Coronary artery (tissue), 2 donors: ENCODE measurements at regions not wholly inside any gene's neighbourhood (a gene's known extent, or its start where the extent isn't known, plus 50 kb on each side); places are given as distances from the start of the nearest gene placed in this dataset.
A peak's percentile ranks its signal among the peaks of the same experiment; 100 is the strongest.

Experiments
- DNase-seq: peaks from one replicate; pipeline ENCODE4 v3.0.0-alpha.2; 2017; ENCODE audit warnings: low spot score
- H3K27ac ChIP-seq, 2 donors: fragments of 200-600 bp; sonication (generic); one replicate each; pipeline ENCODE4 v1.5.1; 2016 to 2019
- H3K4me3 ChIP-seq: fragments of 200-600 bp; sonication (generic); 2 replicates; pipeline ENCODE4 v1.5.1; 2016; ENCODE audit warnings: mild to moderate bottlenecking, moderate library complexity
- TF ChIP-seq, protein P1 (sequence below): fragments of 200-600 bp; sonication (generic); IDR thresholded peaks from one replicate; pipeline ENCODE4 v1.5.1; 2019; ENCODE audit warnings: antibody characterized with exemption

DNA sequence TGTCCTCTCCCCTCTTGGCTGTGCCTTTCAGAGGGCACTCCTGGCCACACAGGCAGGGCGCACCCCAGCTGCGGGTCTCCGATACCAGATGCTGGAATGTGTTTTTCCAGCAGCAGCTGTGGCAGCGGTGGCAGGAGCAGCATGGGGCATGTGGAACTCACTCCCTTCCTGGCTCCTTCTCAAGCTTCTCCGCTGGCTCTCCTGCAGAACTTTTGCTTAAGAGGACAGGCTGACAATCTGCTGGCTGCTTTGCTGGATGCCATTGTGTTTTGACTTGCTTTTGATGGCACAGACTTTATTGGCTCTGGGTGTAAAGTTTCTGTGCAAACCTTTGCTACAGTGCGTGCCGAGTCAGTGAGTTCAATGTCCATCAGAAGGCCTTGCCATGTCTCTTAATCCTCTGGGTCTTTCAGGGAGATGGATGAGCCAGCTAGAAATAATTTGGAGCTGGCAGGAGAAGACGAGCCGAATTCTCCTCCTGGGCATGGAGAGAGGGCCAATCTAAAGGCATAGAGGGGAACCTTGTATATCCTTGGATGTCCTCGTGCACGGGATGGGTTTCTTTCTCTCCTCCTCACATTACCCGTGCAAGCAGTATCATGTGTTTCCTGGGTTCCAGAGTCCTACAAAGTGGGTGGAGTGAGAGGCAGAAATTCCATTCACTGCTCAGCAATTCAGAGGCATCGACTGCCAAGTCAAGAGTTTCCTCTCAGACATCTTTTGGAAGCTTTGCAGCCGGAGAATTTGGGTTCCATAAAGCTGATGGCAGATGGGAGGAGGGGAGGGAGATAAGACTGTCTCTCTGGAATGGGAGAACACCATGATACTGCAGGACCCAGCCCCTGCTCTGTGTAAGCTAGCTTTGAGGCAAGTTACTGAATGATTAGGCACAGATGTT is 231.2 kb downstream of the FGF9 start:
- Histone ChIP-seq H3K27ac (peak overlapping the region in 1 of 2 donors; percentile 83), H3K4me3 (peak overlapping the region; percentile 51)
- DNase-seq, result no peak
- TF ChIP-seq, protein P1, sequence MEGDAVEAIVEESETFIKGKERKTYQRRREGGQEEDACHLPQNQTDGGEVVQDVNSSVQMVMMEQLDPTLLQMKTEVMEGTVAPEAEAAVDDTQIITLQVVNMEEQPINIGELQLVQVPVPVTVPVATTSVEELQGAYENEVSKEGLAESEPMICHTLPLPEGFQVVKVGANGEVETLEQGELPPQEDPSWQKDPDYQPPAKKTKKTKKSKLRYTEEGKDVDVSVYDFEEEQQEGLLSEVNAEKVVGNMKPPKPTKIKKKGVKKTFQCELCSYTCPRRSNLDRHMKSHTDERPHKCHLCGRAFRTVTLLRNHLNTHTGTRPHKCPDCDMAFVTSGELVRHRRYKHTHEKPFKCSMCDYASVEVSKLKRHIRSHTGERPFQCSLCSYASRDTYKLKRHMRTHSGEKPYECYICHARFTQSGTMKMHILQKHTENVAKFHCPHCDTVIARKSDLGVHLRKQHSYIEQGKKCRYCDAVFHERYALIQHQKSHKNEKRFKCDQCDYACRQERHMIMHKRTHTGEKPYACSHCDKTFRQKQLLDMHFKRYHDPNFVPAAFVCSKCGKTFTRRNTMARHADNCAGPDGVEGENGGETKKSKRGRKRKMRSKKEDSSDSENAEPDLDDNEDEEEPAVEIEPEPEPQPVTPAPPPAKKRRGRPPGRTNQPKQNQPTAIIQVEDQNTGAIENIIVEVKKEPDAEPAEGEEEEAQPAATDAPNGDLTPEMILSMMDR, result no peak

DNA sequence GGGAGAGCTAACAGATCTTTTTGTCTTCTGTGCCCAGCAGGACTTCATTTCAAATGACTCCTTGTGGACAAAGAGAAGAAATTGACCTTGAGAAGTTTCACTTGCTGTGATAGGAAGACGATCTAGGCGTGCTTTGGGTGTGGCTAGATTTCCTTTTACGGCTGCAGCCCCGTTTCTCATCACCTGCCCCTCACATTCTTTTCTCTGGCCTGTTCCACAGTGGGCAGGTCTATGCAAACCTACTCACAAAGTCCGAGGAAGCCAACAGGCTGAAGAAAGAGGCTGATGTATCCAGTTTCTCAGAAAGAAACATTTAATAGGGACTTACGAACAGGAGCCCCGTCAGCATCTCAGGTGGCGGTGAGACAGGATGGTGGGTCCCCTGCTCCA is 231.8 kb downstream of the FGF9 start:
- TF ChIP-seq, protein P1, result no peak
- Histone ChIP-seq H3K4me3 (peak overlapping the region; percentile 51), H3K27ac (peak overlapping the region in 1 of 2 donors; percentile 83)
- DNase-seq, result no peak

DNA sequence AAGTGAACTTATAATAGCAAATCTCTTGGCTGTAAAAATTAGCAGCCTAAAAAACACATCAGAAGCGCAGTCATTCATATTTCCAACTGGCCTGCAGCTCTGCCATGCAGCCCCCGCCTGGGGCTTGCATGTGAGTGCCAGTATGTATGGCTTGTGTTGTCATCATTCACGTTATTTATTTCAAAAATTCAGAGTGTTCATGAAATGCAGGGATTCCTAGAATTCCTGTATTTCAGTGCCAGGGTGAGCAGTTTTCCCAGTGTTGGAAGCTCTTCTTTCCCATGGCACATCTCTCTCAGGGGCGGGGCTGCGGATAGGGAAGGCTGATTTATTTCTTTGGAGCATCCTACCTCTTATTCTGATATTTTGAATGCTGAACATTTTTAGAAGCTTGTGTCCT is 234.6 kb downstream of the FGF9 start:
- no peak overlapping the region for H3K4me3 ChIP-seq

DNA sequence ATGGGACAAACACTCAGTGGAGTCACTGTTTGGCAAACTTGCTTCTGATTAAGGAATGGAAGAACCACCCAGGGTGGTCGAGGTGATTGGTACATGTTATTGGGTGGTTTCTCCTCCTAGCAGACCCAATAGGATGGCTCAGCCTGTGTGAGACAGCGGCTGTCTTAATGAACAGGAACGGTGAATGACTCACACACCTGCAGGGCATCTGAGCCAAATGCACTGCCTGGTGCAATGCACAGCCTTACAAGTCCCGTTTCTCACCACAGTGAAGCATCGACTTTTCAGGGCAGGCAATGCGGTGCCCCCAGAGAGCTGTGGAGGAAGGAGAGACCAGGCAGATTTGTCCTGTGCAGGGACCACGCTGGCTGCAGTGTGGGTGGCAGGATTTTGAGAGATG is 238.5 kb downstream of the FGF9 start:
- TF ChIP-seq, protein P1, result no peak
- no peak overlapping the region for H3K4me3 ChIP-seq
- no peak for DNase-seq
- no peak overlapping the region for H3K27ac ChIP-seq

More for the DNA sequence above, 234.6 kb downstream of the FGF9 start:
- TF ChIP-seq, protein P1, result no peak
- DNase-seq, result no peak
- no peak overlapping the region for H3K27ac ChIP-seq

DNA sequence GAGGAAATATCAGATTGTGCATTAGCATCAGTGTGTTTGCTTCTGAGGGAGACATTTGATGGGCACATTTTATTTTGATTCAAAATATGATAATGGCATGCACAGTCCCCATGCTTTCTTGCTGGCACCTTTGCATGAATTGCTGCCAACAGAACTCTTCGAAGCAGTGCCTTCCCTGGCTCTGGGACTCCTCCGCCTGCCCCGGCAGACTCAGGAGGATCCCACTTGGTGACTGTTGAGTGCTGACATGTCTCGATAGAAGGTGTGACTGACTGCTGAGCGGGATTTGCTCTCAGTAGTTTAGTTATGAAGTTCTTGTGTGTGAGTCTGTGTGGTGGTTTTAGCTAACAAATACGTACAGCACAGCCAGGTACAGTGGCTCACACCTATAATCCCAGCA is 239.7 kb downstream of the FGF9 start:
- Histone ChIP-seq H3K27ac (no peak overlapping the region), H3K4me3 (no peak overlapping the region)
- TF ChIP-seq, protein P1, result no peak
- DNase-seq, result no peak

DNA sequence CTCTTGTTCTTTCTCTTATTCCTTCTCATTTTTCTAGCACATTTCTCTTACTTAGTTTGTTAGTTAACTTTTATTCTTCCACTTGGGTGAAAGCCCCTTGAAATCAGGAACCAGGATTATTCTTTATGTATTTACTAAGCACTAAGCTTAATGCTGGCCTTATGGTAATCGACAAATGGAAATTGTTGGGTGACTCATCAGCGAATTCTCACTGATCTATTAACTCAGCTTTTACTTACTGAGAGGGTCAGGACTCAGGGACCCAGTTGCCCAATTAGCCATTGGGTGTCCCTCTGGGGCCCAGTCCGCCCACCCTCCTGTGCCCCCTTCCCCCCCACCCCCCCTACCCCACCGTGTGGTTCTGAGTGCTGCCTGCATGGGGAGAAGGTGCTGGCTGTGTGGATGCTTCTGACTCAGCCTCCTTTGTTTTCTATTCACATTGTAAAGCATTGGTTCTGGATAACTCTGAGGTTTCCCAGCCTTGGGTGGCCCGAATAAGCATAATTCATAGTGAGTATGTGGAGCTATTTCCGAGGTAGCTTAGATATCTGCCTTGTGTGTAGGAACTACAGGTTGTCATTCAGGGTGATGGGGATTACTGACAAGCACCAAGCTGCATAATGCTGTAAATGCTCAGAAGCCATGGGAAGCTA is 240.9 kb downstream of the FGF9 start:
- Histone ChIP-seq H3K27ac (no peak overlapping the region), H3K4me3 (no peak overlapping the region)
- TF ChIP-seq, protein P1, result no peak
- no peak for DNase-seq
